ENCODE measurements at regions not wholly inside any gene's neighbourhood (a gene's known extent, or its start where the extent isn't known, plus 50 kb on each side); places are given as distances from the start of the nearest gene placed in this dataset.
"Not testable (repeated sequence)": the region's sequence is repeated elsewhere in the genome, so short reads cannot be mapped to it uniquely, and the experiment has no call there.

GRCh38 chr1:5613900-5614299 is 378.3 kb downstream of the NPHP4 start:
- Mint-ChIP-seq H3K27me3 (ENCODE audit: low read depth) (peaks cover 33% of the 10 kb centered on the region), H3K27ac (no peak overlapping the region), H3K4me1 (peaks cover 24% of the 10 kb centered on the region)

GRCh38 chr1:5611851-5612250 is 380.4 kb downstream of the NPHP4 start:
- Mint-ChIP-seq H3K4me3 (no peak overlapping the region), H3K9me3 (peaks cover 18% of the 10 kb centered on the region), H3K27me3 (ENCODE audit: low read depth) (peaks cover 25% of the 10 kb centered on the region), H3K4me1 (peaks cover 12% of the 10 kb centered on the region), H3K36me3 (ENCODE audit: low read depth) (no peaks in the 10 kb centered on the region), H3K27ac (no peak overlapping the region)
- TF ChIP-seq, protein P1, sequence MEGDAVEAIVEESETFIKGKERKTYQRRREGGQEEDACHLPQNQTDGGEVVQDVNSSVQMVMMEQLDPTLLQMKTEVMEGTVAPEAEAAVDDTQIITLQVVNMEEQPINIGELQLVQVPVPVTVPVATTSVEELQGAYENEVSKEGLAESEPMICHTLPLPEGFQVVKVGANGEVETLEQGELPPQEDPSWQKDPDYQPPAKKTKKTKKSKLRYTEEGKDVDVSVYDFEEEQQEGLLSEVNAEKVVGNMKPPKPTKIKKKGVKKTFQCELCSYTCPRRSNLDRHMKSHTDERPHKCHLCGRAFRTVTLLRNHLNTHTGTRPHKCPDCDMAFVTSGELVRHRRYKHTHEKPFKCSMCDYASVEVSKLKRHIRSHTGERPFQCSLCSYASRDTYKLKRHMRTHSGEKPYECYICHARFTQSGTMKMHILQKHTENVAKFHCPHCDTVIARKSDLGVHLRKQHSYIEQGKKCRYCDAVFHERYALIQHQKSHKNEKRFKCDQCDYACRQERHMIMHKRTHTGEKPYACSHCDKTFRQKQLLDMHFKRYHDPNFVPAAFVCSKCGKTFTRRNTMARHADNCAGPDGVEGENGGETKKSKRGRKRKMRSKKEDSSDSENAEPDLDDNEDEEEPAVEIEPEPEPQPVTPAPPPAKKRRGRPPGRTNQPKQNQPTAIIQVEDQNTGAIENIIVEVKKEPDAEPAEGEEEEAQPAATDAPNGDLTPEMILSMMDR (IDR thresholded peaks at IDR 0.05; ENCODE audit: unreplicated experiment in 3 of 3) = no peak

More at GRCh38 chr1:5613900-5614299, 378.3 kb downstream of the NPHP4 start:
- Mint-ChIP-seq H3K9me3 (peaks cover 16% of the 10 kb centered on the region), H3K4me3 (no peak overlapping the region), H3K36me3 (ENCODE audit: low read depth) (no peaks in the 10 kb centered on the region)
- TF ChIP-seq, protein P1 (IDR thresholded peaks at IDR 0.05; ENCODE audit: unreplicated experiment in 3 of 3) = no peak

GRCh38 chr1:5611431-5611830 is 380.8 kb downstream of the NPHP4 start:
- peaks cover 8% of the 10 kb centered on the region for H3K4me1 Mint-ChIP-seq
- peaks cover 18% of the 10 kb centered on the region for H3K9me3 Mint-ChIP-seq
- H3K27ac Mint-ChIP-seq = no peak overlapping the region
- H3K4me3 Mint-ChIP-seq = no peak overlapping the region
- H3K36me3 Mint-ChIP-seq (ENCODE audit: low read depth) = no peaks in the 10 kb centered on the region
- peaks cover 20% of the 10 kb centered on the region for H3K27me3 Mint-ChIP-seq (ENCODE audit: low read depth)
- TF ChIP-seq, protein P1 (IDR thresholded peaks at IDR 0.05; ENCODE audit: unreplicated experiment in 3 of 3) = no peak

DNA sequence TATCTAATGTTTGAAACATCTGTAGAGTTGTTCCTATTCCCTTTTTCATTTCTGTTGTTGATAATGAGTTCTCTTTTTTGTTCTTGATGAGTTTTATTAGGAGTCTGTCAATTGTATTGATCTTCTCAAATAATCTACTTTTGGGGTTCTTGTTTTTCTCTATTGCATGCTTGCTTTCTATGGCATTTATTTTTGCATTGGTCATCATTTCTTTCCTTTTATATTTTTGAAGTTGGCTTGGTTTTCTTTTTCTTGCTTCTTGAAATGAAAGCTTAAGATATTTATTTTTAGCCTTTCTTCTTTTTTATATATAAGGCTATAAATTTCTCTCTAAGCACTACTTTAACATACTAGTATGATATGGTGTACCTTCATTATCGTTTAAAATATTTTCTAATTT is 381.8 kb downstream of the NPHP4 start:
- peaks cover 5% of the 10 kb centered on the region for H3K4me1 Mint-ChIP-seq
- H3K4me3 Mint-ChIP-seq = no peak overlapping the region
- H3K27ac Mint-ChIP-seq = no peak overlapping the region
- H3K9me3 Mint-ChIP-seq = peaks cover 18% of the 10 kb centered on the region
- no peaks in the 10 kb centered on the region for H3K36me3 Mint-ChIP-seq (ENCODE audit: low read depth)
- peaks cover 15% of the 10 kb centered on the region for H3K27me3 Mint-ChIP-seq (ENCODE audit: low read depth)
- TF ChIP-seq, protein P1 (IDR thresholded peaks at IDR 0.05; ENCODE audit: unreplicated experiment in 3 of 3) = no peak

- Mint-ChIP-seq H3K4me1 (peaks cover 10% of the 10 kb centered on the region), H3K27me3 (ENCODE audit: low read depth) (peaks cover 11% of the 10 kb centered on the region), H3K27ac (no peak overlapping the region), H3K36me3 (ENCODE audit: low read depth) (peaks cover 8% of the 10 kb centered on the region), H3K9me3 (peaks cover 5% of the 10 kb centered on the region), H3K4me3 (no peak overlapping the region)
- TF ChIP-seq, protein P1 (IDR thresholded peaks at IDR 0.05; ENCODE audit: unreplicated experiment in 3 of 3) = no peak
These were observed 388.7 kb downstream of the NPHP4 start for GRCh38 chr1:5603353-5604104.

DNA sequence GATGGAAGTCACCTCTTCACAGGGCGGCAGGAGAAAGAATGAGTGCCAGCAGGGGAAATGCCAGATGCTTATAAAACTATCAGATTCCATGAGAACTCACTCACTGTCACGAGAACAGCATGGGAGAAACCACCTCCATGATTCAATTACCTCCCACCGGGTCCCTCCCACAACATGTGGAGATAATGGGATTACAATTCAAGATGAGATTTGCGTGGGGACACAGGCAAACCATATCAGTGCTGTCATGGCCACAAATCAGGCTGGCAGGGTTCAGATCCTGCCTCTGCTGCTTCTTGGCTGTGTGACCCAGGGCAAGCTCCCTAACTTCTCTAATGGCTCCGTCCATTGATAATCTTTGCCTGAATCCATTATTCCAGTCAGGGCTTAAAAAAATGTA is 389.5 kb downstream of the NPHP4 start:
- Mint-ChIP-seq H3K4me1 (peaks cover 19% of the 10 kb centered on the region), H3K27me3 (ENCODE audit: low read depth) (peaks cover 14% of the 10 kb centered on the region)

More for the DNA sequence above, 389.5 kb downstream of the NPHP4 start:
- not testable (repeated sequence) for H3K36me3 Mint-ChIP-seq (ENCODE audit: low read depth); H3K9me3 Mint-ChIP-seq; H3K27ac Mint-ChIP-seq; H3K4me3 Mint-ChIP-seq
